ENCODE measurements at regions not wholly inside any gene's neighbourhood (a gene's known extent, or its start where the extent isn't known, plus 50 kb on each side); places are given as distances from the start of the nearest gene placed in this dataset.

DNA sequence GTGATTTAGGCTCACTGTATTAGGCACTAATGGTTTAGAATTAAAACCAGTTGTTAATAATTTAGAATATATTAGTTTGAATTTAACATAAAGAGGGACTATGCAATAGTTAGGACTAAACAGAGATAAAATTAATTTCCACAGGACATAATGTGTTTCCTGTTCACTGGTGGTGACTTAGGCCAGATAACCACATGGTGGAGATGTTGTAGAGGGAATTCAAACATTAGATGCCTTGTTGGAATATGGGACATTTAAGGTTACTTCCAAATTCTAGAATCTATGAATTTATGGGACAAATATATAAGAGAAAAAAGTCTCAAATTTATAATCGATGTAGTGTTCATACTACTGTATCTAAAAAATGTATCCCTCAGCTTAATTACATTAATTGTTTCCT, 615.5 kb upstream of the KLHL1 start:
- Histone ChIP-seq H3K9me3 (no peaks in the 10 kb centered on the region), H3K27me3 (no peaks in the 10 kb centered on the region), H3K4me1 (ENCODE audit: control insufficient read depth in 1 of 2, insufficient read depth in 1 of 2, low read depth in 1 of 2, low read length in 1 of 2) (peaks cover 9 to 16% of the 10 kb centered on the region in 2 experiments), H3K4me3 (ENCODE audit: low read depth in 1 of 2, low read length in 1 of 2) (no peak overlapping the region), H3K36me3 (no peaks in the 10 kb centered on the region), H3K27ac (no peak overlapping the region)
- TF ChIP-seq, protein P1, sequence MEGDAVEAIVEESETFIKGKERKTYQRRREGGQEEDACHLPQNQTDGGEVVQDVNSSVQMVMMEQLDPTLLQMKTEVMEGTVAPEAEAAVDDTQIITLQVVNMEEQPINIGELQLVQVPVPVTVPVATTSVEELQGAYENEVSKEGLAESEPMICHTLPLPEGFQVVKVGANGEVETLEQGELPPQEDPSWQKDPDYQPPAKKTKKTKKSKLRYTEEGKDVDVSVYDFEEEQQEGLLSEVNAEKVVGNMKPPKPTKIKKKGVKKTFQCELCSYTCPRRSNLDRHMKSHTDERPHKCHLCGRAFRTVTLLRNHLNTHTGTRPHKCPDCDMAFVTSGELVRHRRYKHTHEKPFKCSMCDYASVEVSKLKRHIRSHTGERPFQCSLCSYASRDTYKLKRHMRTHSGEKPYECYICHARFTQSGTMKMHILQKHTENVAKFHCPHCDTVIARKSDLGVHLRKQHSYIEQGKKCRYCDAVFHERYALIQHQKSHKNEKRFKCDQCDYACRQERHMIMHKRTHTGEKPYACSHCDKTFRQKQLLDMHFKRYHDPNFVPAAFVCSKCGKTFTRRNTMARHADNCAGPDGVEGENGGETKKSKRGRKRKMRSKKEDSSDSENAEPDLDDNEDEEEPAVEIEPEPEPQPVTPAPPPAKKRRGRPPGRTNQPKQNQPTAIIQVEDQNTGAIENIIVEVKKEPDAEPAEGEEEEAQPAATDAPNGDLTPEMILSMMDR (IDR thresholded peaks at IDR 0.05), result no peak

DNA sequence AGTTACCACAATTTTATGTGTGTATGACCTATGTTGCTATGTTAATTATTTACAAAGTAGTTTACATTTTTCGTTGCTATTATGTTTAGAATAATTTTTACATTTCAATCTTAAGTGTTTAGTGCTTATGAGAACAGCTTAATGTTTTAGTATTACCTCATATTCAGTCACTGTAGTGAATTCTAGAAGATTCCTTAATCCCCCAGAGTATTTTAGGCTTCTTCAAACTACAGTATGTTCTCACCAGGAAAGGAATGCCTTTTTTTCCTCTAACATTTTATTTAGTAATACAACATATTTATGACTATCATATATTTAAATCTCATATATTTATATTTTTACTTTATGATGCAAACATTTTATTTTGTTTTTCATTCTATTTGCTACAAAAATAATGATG, 612.1 kb upstream of the KLHL1 start:
- Histone ChIP-seq H3K27ac (no peak overlapping the region), H3K4me1 (ENCODE audit: control insufficient read depth in 1 of 2, insufficient read depth in 1 of 2, low read depth in 1 of 2, low read length in 1 of 2) (peaks cover 9 to 16% of the 10 kb centered on the region in 2 experiments)
- TF ChIP-seq, protein P1 (IDR thresholded peaks at IDR 0.05), result no peak

DNA sequence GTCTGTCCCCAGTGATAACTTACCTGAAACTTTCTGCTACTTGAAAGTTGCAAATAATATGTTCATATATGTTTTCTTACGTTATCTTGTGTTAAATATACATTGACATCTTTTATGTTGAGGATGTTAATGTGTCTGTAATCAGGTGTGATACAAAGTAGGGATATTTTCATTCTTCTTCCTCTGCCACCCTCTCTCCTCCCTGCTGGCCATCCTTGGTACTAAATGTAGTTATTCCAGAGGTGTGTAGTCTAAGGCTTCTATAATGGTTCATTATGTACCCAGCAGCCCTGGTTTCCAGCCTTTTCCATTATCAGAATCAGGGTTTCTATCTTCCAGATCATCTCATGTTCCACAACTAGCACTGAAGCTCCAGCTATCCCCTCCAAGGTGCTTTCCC, 606.7 kb upstream of the KLHL1 start:
- Histone ChIP-seq H3K27me3 (no peaks in the 10 kb centered on the region), H3K4me3 (ENCODE audit: low read depth in 1 of 2, low read length in 1 of 2) (no peak overlapping the region), H3K36me3 (no peaks in the 10 kb centered on the region), H3K27ac (no peak overlapping the region), H3K9me3 (no peaks in the 10 kb centered on the region), H3K4me1 (ENCODE audit: control insufficient read depth in 1 of 2, insufficient read depth in 1 of 2, low read depth in 1 of 2, low read length in 1 of 2) (peaks cover 5 to 8% of the 10 kb centered on the region in 2 experiments)
- TF ChIP-seq, protein P1 (IDR thresholded peaks at IDR 0.05), result no peak

More for the DNA sequence above, 612.1 kb upstream of the KLHL1 start:
- Histone ChIP-seq H3K27me3 (no peaks in the 10 kb centered on the region), H3K4me3 (ENCODE audit: low read depth in 1 of 2, low read length in 1 of 2) (no peak overlapping the region), H3K9me3 (no peaks in the 10 kb centered on the region), H3K36me3 (no peaks in the 10 kb centered on the region)

DNA sequence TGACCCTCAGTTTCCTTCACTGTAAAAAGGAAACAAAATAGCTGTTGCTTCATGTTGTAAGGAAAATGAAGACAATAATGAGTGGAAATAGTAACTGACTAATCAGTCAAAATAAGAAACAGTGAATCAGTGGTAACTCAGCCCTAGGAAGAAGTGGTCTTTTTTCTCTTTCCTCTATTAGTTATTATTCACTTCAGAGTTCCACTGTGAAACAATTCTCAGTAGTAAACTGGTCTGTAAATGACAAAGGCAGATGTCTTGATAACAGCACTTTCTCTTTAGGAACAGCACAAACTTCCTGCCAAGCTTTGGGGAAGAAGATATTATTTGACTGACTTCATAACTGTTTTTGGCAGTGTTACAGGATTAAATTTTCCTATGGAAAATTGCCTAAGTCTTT, 600.5 kb upstream of the KLHL1 start:
- peaks cover 4 to 8% of the 10 kb centered on the region in 2 experiments for H3K4me1 ChIP-seq (ENCODE audit: control insufficient read depth in 1 of 2, insufficient read depth in 1 of 2, low read depth in 1 of 2, low read length in 1 of 2)
- no peak overlapping the region for H3K4me3 ChIP-seq (ENCODE audit: low read depth in 1 of 2, low read length in 1 of 2)
- H3K27me3 ChIP-seq, result no peaks in the 10 kb centered on the region
- TF ChIP-seq, protein P1 (IDR thresholded peaks at IDR 0.05), result no peak
- H3K9me3 ChIP-seq, result no peaks in the 10 kb centered on the region
- H3K36me3 ChIP-seq, result no peaks in the 10 kb centered on the region
- no peak overlapping the region for H3K27ac ChIP-seq

DNA sequence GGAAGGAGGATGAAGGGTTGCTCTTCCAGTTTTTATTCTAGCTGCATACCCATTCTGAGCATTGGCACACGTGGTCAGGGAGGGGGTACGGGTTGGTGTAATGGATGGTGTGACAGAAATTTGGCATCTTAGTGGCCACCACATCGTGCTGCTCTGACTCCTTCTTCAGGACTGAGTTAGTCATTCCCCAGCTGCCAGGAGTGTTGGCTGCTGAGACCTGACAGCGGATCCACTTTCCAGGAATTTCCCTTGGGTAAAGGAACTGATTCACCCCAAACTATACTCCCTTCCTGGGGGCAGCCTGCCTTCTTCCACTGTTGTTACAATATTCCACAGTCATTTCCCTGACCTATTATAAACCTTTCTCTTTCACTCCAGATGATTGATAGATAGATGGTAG, 595.5 kb upstream of the KLHL1 start:
- TF ChIP-seq, protein P1 (IDR thresholded peaks at IDR 0.05), result no peak

More for the DNA sequence above, 595.5 kb upstream of the KLHL1 start:
- Histone ChIP-seq H3K9me3 (no peaks in the 10 kb centered on the region), H3K4me1 (ENCODE audit: control insufficient read depth in 1 of 2, insufficient read depth in 1 of 2, low read depth in 1 of 2, low read length in 1 of 2) (no peaks in the 10 kb centered on the region), H3K4me3 (ENCODE audit: low read depth in 1 of 2, low read length in 1 of 2) (no peak overlapping the region), H3K27ac (no peak overlapping the region), H3K36me3 (no peaks in the 10 kb centered on the region), H3K27me3 (no peaks in the 10 kb centered on the region)
